ENCODE measurements at regions not wholly inside any gene's neighbourhood (a gene's known extent, or its start where the extent isn't known, plus 50 kb on each side); places are given as distances from the start of the nearest gene placed in this dataset.

- TF ChIP-seq YY1 (IDR thresholded peaks at IDR 0.05; ENCODE audit: insufficient read depth, insufficient replicate concordance, low read depth, low read length) (no peak), ETS1 (CRISPR knock-in tag; IDR thresholded peaks at IDR 0.05) (no peak), EP300 (IDR thresholded peaks at IDR 0.05; ENCODE audit: low read depth in 2 of 2, low read length in 2 of 2) (no peak), EP300 (CRISPR knock-in tag; IDR thresholded peaks at IDR 0.05; ENCODE audit: borderline replicate concordance) (no peak)
Measured at GRCh38 chr1:29670752-29671151, 434.4 kb downstream of the PTPRU start.
